ENCODE measurements at regions not wholly inside any gene's neighbourhood (a gene's known extent, or its start where the extent isn't known, plus 50 kb on each side); places are given as distances from the start of the nearest gene placed in this dataset.

- TF ChIP-seq CREB5 (CRISPR knock-in tag; IDR thresholded peaks at IDR 0.05; ENCODE audit: low read depth) = no peak
- no peak for TF ChIP-seq GLIS3 (CRISPR knock-in tag; IDR thresholded peaks at IDR 0.05)
- TF ChIP-seq BACH2 (CRISPR knock-in tag; IDR thresholded peaks at IDR 0.05; ENCODE audit: borderline replicate concordance) = no peak
- no peak for TF ChIP-seq ESRRG (CRISPR knock-in tag; IDR thresholded peaks at IDR 0.05)
- TF ChIP-seq ZFP30 (CRISPR knock-in tag; IDR thresholded peaks at IDR 0.05) = no peak
- TF ChIP-seq SNAI2 (CRISPR knock-in tag; IDR thresholded peaks at IDR 0.05) = no peak
- TF ChIP-seq, protein P1, sequence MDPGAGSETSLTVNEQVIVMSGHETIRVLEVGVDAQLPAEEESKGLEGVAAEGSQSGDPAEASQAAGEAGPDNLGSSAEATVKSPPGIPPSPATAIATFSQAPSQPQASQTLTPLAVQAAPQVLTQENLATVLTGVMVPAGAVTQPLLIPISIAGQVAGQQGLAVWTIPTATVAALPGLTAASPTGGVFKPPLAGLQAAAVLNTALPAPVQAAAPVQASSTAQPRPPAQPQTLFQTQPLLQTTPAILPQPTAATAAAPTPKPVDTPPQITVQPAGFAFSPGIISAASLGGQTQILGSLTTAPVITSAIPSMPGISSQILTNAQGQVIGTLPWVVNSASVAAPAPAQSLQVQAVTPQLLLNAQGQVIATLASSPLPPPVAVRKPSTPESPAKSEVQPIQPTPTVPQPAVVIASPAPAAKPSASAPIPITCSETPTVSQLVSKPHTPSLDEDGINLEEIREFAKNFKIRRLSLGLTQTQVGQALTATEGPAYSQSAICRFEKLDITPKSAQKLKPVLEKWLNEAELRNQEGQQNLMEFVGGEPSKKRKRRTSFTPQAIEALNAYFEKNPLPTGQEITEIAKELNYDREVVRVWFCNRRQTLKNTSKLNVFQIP (CRISPR knock-in tag; IDR thresholded peaks at IDR 0.05; ENCODE audit: borderline replicate concordance, low read depth) = no peak
- no peak for TF ChIP-seq ZC3H10 (CRISPR knock-in tag; IDR thresholded peaks at IDR 0.05)
- no peak for TF ChIP-seq PPARA (CRISPR knock-in tag; IDR thresholded peaks at IDR 0.05; ENCODE audit: borderline replicate concordance)
- no peak for TF ChIP-seq TOX (CRISPR knock-in tag; IDR thresholded peaks at IDR 0.05; ENCODE audit: borderline replicate concordance)
- TF ChIP-seq TCF4 (CRISPR knock-in tag; IDR thresholded peaks at IDR 0.05; ENCODE audit: borderline replicate concordance) = no peak
- TF ChIP-seq PATZ1 (CRISPR knock-in tag; IDR thresholded peaks at IDR 0.05; ENCODE audit: borderline replicate concordance) = no peak
- no peak; the same call in 2 of the 3 replicates for ATAC-seq
Observed at GRCh38 chr6:99152347-99152643, 197.2 kb downstream of the FAXC start.

DNA sequence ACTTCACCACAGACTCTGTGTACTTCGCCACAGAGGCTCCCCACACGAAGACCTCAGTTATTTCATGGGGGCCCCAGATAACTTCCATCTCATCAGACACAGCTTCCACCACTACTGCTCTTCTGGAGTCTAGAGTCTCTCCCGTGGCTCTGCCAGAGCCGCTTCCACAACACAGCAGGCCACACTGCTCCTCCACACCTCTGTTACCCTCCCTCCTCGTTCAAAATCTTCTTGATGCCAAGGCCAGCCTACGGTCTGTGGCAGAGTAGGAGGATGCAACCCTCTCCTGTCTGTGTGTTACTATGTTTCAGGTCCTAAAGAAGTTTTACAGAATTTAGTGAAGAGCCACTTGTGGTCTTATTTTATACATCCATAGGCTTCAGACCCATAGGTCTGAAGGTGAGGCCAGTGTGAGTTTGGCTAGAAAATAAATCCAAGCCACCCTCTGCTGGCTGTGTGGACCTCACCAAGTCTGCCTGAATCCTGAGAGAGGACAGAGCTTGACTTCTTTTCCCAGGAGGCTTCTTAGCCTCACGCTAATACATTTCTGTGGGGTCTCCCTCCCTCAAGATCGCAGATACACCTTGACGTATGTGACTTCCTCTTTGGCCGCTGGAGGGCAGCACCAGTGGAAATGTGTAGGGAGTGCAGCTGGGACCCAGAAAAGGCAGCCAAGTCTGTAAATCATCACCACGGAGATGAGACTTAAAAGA, 197.7 kb downstream of the FAXC start:
- TF ChIP-seq OSR1 (CRISPR knock-in tag; IDR thresholded peaks at IDR 0.05) = no peak
- TF ChIP-seq ESRRG (CRISPR knock-in tag; IDR thresholded peaks at IDR 0.05) = no peak
- no peak for TF ChIP-seq RARB (CRISPR knock-in tag; IDR thresholded peaks at IDR 0.05)
- TF ChIP-seq GLIS3 (CRISPR knock-in tag; IDR thresholded peaks at IDR 0.05) = no peak
- no peak for TF ChIP-seq CREB5 (CRISPR knock-in tag; IDR thresholded peaks at IDR 0.05; ENCODE audit: low read depth)
- no peak for TF ChIP-seq ZNF70 (CRISPR knock-in tag; IDR thresholded peaks at IDR 0.05)
- TF ChIP-seq ZFP30 (CRISPR knock-in tag; IDR thresholded peaks at IDR 0.05) = no peak
- no peak for TF ChIP-seq TCF4 (CRISPR knock-in tag; IDR thresholded peaks at IDR 0.05; ENCODE audit: borderline replicate concordance)
- TF ChIP-seq PATZ1 (CRISPR knock-in tag; IDR thresholded peaks at IDR 0.05; ENCODE audit: borderline replicate concordance) = no peak
- TF ChIP-seq ZC3H10 (CRISPR knock-in tag; IDR thresholded peaks at IDR 0.05) = no peak
- no peak for TF ChIP-seq ISL1 (CRISPR knock-in tag; IDR thresholded peaks at IDR 0.05)
- TF ChIP-seq, protein P1 (CRISPR knock-in tag; IDR thresholded peaks at IDR 0.05; ENCODE audit: borderline replicate concordance, low read depth) = no peak
- TF ChIP-seq PPARA (CRISPR knock-in tag; IDR thresholded peaks at IDR 0.05; ENCODE audit: borderline replicate concordance) = no peak
- TF ChIP-seq ZFP3 (CRISPR knock-in tag; IDR thresholded peaks at IDR 0.05) = no peak
- no peak for TF ChIP-seq CSRNP3 (CRISPR knock-in tag; IDR thresholded peaks at IDR 0.05)
- no peak for TF ChIP-seq ARNTL (CRISPR knock-in tag; IDR thresholded peaks at IDR 0.05; ENCODE audit: borderline replicate concordance, low read depth)
- no peak for TF ChIP-seq CSDC2 (CRISPR knock-in tag; IDR thresholded peaks at IDR 0.05)
- TF ChIP-seq ZNF8 (CRISPR knock-in tag; IDR thresholded peaks at IDR 0.05) = no peak
- TF ChIP-seq ZNF565 (CRISPR knock-in tag; conservative IDR thresholded peaks at IDR 0.05; ENCODE audit: low read depth) = no peak

More for the DNA sequence above, 197.7 kb downstream of the FAXC start:
- peak; percentile 96 for ATAC-seq

Data from SK-N-SH treated with all-trans-retinoic acid at 6 μM for 48 hours (cell line).